K562 (cell line): ENCODE measurements at regions not wholly inside any gene's neighbourhood (a gene's known extent, or its start where the extent isn't known, plus 50 kb on each side); places are given as distances from the start of the nearest gene placed in this dataset.

Experiments
- ATAC-seq: fragments of 200-7000 bp; cut with Tn5 transposase; 3 replicates; pipeline ENCODE4 v1.9.1; 2020; ENCODE audit warnings: moderate library complexity
- BruUV-seq: library from RNA; stranded (reverse); fragments of 400-500 nt; replicated peaks from 2 replicates; lab custom pipeline; 2021; lab: Mats Ljungman, UMichigan
- CTCF ChIA-PET: fragments of 300-600 bp; formaldehyde crosslinking; extraction: SDS; loops from one replicate; lab custom pipeline; 2021; ENCODE audit warnings: low intra/inter-chr PET ratio; lab: Yijun Ruan, JAX
- POLR2A ChIA-PET: fragments of 300-600, 350-650 bp; sonication (Branson Sonifier 250); formaldehyde crosslinking; extraction: SDS; loops from one replicate; lab custom pipeline; 2021; ENCODE audit warnings: antibody characterized with exemption, inconsistent platforms; lab: Yijun Ruan, JAX
- DNase-seq, 4 experiments: peaks; one replicate each; pipeline versions ENCODE4 v3.0.0 to v3.0.0-alpha.2; 2011 to 2018; ENCODE audit warnings: low spot score in 3 of 4, mixed read lengths in 3 of 4; ENCODE audit errors: extremely low read depth in 1 of 4
- FAIRE-seq: peaks from 2 replicates; lab custom pipeline; 2011; peaks lifted over from hg19 to GRCh38; lab: Jason Lieb, UNC
- H2AFZ ChIP-seq: 2 replicates; pipeline ENCODE4 v1.6.0; 2011; ENCODE audit warnings: low read depth, low read length, control low read depth, inconsistent platforms
- H3K27ac ChIP-seq: fragments of 200-600 bp; 3 replicates; pipeline ENCODE4 v1.8.0; 2011; ENCODE audit warnings: low read depth, mild to moderate bottlenecking, control low read depth, inconsistent platforms, low read length, moderate library complexity, mixed read lengths; ENCODE audit errors: extremely low read depth
- H3K27me3 ChIP-seq, 2 experiments: fragments of 300-600 bp in 1 of 2; 2 replicates in 1 of 2; 3 replicates in 1 of 2; pipeline versions ENCODE4 v1.6.0 to v1.8.0; 2011; ENCODE audit warnings: inconsistent platforms in 2 of 2, low read length in 2 of 2, mild to moderate bottlenecking in 1 of 2, mixed read lengths in 1 of 2, moderate library complexity in 1 of 2; ENCODE audit not compliant: control insufficient read depth in 2 of 2, insufficient read depth in 2 of 2
- H3K36me3 ChIP-seq: fragments of 300-600 bp; 3 replicates; pipeline ENCODE4 v1.8.0; 2011; ENCODE audit warnings: mild to moderate bottlenecking, low read length, inconsistent platforms; ENCODE audit not compliant: control insufficient read depth, insufficient read depth
- H3K4me1 ChIP-seq, 2 experiments: fragments of 200-600 bp in 1 of 2; replicated peaks in 1 of 2; 2 replicates in 1 of 2; 3 replicates in 1 of 2; pipeline versions ENCODE4 v1.5.1 to v1.8.0; 2011; ENCODE audit warnings: inconsistent platforms in 2 of 2, low read length in 2 of 2, mild to moderate bottlenecking in 1 of 2, mixed read lengths in 1 of 2, moderate library complexity in 1 of 2; ENCODE audit not compliant: control insufficient read depth in 2 of 2, insufficient read depth in 2 of 2
- H3K4me2 ChIP-seq: 2 replicates; pipeline ENCODE4 v1.6.1; 2011; ENCODE audit warnings: low read length, control low read depth, inconsistent platforms, mixed read lengths; ENCODE audit not compliant: insufficient read depth
- H3K4me3 ChIP-seq: fragments of 200-600 bp; sonication (generic), shearing (Covaris generic); 2 replicates; pipeline ENCODE4 v1.5.1; 2016; ENCODE audit warnings: control low read depth, inconsistent platforms
- H3K79me2 ChIP-seq: fragments of 200-600 bp; 3 replicates; pipeline ENCODE4 v1.8.0; 2011; ENCODE audit warnings: low read length, inconsistent platforms; ENCODE audit not compliant: control insufficient read depth, insufficient read depth
- H3K9ac ChIP-seq, 2 experiments: 2 replicates each; pipeline versions ENCODE4 v1.6.0 to v1.6.1; 2011; ENCODE audit warnings: low read depth in 2 of 2, low read length in 2 of 2, control low read depth in 1 of 2, inconsistent platforms in 1 of 2, mild to moderate bottlenecking in 1 of 2, mixed read lengths in 1 of 2; ENCODE audit not compliant: insufficient read depth in 1 of 2
- H3K9me1 ChIP-seq: one replicate; pipeline ENCODE4 v1.6.0; 2011; ENCODE audit warnings: inconsistent platforms, mild to moderate bottlenecking, low read length, moderate library complexity; ENCODE audit not compliant: control insufficient read depth, insufficient read depth
- H3K9me3 ChIP-seq: replicated peaks from 2 replicates; pipeline ENCODE4 v1.5.1; 2011; ENCODE audit warnings: low read depth, low read length, inconsistent platforms; ENCODE audit not compliant: control insufficient read depth, insufficient read depth
- H4K20me1 ChIP-seq: replicated peaks from 2 replicates; pipeline ENCODE4 v1.6.1; 2011; ENCODE audit warnings: low read length, inconsistent platforms, mixed read lengths; ENCODE audit not compliant: control insufficient read depth, insufficient read depth
- C11orf30 ChIP-seq: fragments of 450-650 bp; IDR thresholded peaks from 2 replicates; pipeline ENCODE4 v1.6.1; 2016; ENCODE audit warnings: low read depth, mild to moderate bottlenecking
- GABPB2 ChIP-seq: fragments of 250-450 bp; sonication (Bioruptor Pico); conservative IDR thresholded peaks from 2 replicates; pipeline ENCODE4 v1.5.1; 2021; ENCODE audit warnings: mild to moderate bottlenecking
- MTA1 ChIP-seq: fragments of 450-650 bp; IDR thresholded peaks from 2 replicates; pipeline ENCODE4 v1.6.1; 2017; ENCODE audit warnings: borderline replicate concordance
- PHTF2 ChIP-seq: fragments of 250-450 bp; sonication (Bioruptor Pico); IDR thresholded peaks from 2 replicates; pipeline ENCODE4 v1.5.0; 2021; ENCODE audit warnings: mild to moderate bottlenecking
- SRSF3 ChIP-seq: fragments of 200-400 bp; formaldehyde crosslinking; IDR thresholded peaks from 2 replicates; pipeline ENCODE4 v1.6.1; 2016; ENCODE audit warnings: mild to moderate bottlenecking, low read length, moderate library complexity; ENCODE audit not compliant: insufficient read depth
- ZNF165 ChIP-seq: fragments of 250-450 bp; sonication (Bioruptor Pico); IDR thresholded peaks from 2 replicates; pipeline ENCODE4 v1.4.0; 2020; ENCODE audit warnings: borderline replicate concordance
- ZNF274 ChIP-seq: IDR thresholded peaks from 2 replicates; pipeline ENCODE4 v1.6.1; 2011; ENCODE audit warnings: low read depth, mild to moderate bottlenecking, low read length, moderate library complexity, borderline replicate concordance
- WGBS: fragments of 100-300 bp; shearing (Covaris generic); methylation state at CpG from one replicate; pipeline ENCODE4 v1.1.6; 2016; ENCODE audit warnings: low coverage, mixed read lengths; ENCODE audit not compliant: insufficient coverage; ENCODE audit errors: missing lambda C conversion rate; 5-methylcytosine and 5-hydroxymethylcytosine counted together
- in situ Hi-C: fragments of 300-500 bp; cut with MboI; formaldehyde crosslinking; loops from 4 replicates; pipeline ENCODE4 v1.15.0; 2018; ENCODE audit warnings: inconsistent platforms, mixed read lengths
- intact Hi-C: fragments of 100-400 bp; cut with micrococcal nuclease; formaldehyde crosslinking; loops from 2 replicates; pipeline ENCODE4 v1.14.2; 2022
- TF ChIP-seq, protein P1 (sequence below): fragments of 250-450 bp; sonication (Bioruptor Pico); IDR thresholded peaks from 2 replicates; pipeline ENCODE4 v1.8.0; 2021; ENCODE audit warnings: mild to moderate bottlenecking, moderate library complexity
- TF ChIP-seq, protein P2 (sequence below): fragments of 450-650 bp; IDR thresholded peaks from one replicate; pipeline ENCODE4 v1.6.1; 2018; ENCODE audit warnings: mild to moderate bottlenecking, moderate library complexity; ENCODE audit not compliant: partially characterized antibody
- TF ChIP-seq, protein P3 (sequence below), 2 experiments: IDR thresholded peaks; 2 replicates each; pipeline ENCODE4 v1.6.1; 2012; ENCODE audit warnings: improper control_type of control experiment in 2 of 2, low read depth in 2 of 2, low read length in 2 of 2, borderline replicate concordance in 1 of 2

- DNase-seq (no peak), ATAC-seq (no peak), FAIRE-seq (no peak)
- H3K9me3 ChIP-seq = no peaks in the 10 kb centered on the region
- no peaks in the 10 kb centered on the region for H3K4me1 ChIP-seq
- no peaks in the 10 kb centered on the region for H3K27me3 ChIP-seq
- WGBS = 0% methylated on average over 1 of the region's 1 CpG
- H2AFZ ChIP-seq = no peak overlapping the region
- no peak overlapping the region for H3K9ac ChIP-seq
- no peak overlapping the region for H3K4me2 ChIP-seq
- no peaks in the 10 kb centered on the region for H3K36me3 ChIP-seq
- CTCF ChIA-PET = no interaction called here
- intact Hi-C loops (no loop called here), in situ Hi-C loops (no loop called here)
- POLR2A ChIA-PET = no interaction called here
- no peaks in the 10 kb centered on the region for H4K20me1 ChIP-seq
- H3K9me1 ChIP-seq = no peaks in the 10 kb centered on the region
- no TSS peak for BruUV-seq
- no peak overlapping the region for H3K4me3 ChIP-seq
- no peaks in the 10 kb centered on the region for H3K79me2 ChIP-seq
- H3K27ac ChIP-seq = no peak overlapping the region
- TF ChIP-seq, protein P1, sequence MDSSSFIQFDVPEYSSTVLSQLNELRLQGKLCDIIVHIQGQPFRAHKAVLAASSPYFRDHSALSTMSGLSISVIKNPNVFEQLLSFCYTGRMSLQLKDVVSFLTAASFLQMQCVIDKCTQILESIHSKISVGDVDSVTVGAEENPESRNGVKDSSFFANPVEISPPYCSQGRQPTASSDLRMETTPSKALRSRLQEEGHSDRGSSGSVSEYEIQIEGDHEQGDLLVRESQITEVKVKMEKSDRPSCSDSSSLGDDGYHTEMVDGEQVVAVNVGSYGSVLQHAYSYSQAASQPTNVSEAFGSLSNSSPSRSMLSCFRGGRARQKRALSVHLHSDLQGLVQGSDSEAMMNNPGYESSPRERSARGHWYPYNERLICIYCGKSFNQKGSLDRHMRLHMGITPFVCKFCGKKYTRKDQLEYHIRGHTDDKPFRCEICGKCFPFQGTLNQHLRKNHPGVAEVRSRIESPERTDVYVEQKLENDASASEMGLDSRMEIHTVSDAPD (CRISPR knock-in tag) = no peak
- no peak for TF ChIP-seq ZNF274
- no peak for TF ChIP-seq PHTF2
- TF ChIP-seq, protein P2, sequence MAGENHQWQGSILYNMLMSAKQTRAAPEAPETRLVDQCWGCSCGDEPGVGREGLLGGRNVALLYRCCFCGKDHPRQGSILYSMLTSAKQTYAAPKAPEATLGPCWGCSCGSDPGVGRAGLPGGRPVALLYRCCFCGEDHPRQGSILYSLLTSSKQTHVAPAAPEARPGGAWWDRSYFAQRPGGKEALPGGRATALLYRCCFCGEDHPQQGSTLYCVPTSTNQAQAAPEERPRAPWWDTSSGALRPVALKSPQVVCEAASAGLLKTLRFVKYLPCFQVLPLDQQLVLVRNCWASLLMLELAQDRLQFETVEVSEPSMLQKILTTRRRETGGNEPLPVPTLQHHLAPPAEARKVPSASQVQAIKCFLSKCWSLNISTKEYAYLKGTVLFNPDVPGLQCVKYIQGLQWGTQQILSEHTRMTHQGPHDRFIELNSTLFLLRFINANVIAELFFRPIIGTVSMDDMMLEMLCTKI = no peak
- no peak for TF ChIP-seq SRSF3
- no peak for TF ChIP-seq ZNF165 (CRISPR knock-in tag)
- TF ChIP-seq, protein P3, sequence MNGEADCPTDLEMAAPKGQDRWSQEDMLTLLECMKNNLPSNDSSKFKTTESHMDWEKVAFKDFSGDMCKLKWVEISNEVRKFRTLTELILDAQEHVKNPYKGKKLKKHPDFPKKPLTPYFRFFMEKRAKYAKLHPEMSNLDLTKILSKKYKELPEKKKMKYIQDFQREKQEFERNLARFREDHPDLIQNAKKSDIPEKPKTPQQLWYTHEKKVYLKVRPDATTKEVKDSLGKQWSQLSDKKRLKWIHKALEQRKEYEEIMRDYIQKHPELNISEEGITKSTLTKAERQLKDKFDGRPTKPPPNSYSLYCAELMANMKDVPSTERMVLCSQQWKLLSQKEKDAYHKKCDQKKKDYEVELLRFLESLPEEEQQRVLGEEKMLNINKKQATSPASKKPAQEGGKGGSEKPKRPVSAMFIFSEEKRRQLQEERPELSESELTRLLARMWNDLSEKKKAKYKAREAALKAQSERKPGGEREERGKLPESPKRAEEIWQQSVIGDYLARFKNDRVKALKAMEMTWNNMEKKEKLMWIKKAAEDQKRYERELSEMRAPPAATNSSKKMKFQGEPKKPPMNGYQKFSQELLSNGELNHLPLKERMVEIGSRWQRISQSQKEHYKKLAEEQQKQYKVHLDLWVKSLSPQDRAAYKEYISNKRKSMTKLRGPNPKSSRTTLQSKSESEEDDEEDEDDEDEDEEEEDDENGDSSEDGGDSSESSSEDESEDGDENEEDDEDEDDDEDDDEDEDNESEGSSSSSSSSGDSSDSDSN (IDR thresholded peaks at IDR 0.05; ENCODE audit: borderline replicate concordance in 1 of 2, low read depth in 2 of 2, low read length in 2 of 2) = no peak
- TF ChIP-seq GABPB2 (CRISPR knock-in tag) = no peak
- TF ChIP-seq MTA1 = no peak
- no peak for TF ChIP-seq C11orf30
- TF ChIP-seq, all 486 proteins: peak for 0
Observed at GRCh38 chr10:111373696-111374095, 296.9 kb downstream of the ADRA2A start.
